Peyer's patch (tissue), 4 donors: ENCODE measurements at regions not wholly inside any gene's neighbourhood (a gene's known extent, or its start where the extent isn't known, plus 50 kb on each side); places are given as distances from the start of the nearest gene placed in this dataset.

Source experiments
- POLR2A ChIP-seq, 2 donors: fragments of 450-650 bp; IDR thresholded peaks; one replicate each; pipeline ENCODE4 v1.5.1; 2017; ENCODE audit warnings: antibody characterized with exemption in 2 of 2, mild to moderate bottlenecking in 2 of 2, moderate library complexity in 2 of 2
- TF ChIP-seq, protein P1 (sequence below), 6 experiments: fragments of 450-650 bp in 4 of 6; fragments of 200-600 bp in 2 of 6; sonication (generic) in 1 of 6; IDR thresholded peaks; one replicate each; pipeline ENCODE4 v1.5.1; 2017 to 2019; ENCODE audit warnings: antibody characterized with exemption in 6 of 6, mild to moderate bottlenecking in 3 of 6, moderate library complexity in 1 of 6

DNA sequence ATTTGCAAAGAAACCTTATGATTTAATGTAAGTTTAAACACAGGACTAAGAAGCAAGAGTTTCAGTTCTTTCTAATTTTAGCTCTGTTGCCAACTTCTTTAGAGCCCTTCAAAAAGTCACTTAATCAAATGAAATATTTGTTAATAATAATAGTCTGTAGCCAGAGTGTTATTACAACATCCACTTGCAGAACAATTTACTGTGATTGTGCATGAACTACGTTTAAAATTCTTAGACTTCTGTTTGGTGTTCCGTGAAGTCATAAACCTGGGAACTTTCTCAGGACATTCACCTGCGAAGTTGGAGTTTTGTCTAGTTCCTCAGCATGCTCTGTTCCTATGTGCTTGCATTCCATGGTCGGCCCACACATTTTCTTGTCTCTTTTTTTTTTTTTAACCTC lies 244.0 kb upstream of the AVPR1A start:
- TF ChIP-seq, protein P1, sequence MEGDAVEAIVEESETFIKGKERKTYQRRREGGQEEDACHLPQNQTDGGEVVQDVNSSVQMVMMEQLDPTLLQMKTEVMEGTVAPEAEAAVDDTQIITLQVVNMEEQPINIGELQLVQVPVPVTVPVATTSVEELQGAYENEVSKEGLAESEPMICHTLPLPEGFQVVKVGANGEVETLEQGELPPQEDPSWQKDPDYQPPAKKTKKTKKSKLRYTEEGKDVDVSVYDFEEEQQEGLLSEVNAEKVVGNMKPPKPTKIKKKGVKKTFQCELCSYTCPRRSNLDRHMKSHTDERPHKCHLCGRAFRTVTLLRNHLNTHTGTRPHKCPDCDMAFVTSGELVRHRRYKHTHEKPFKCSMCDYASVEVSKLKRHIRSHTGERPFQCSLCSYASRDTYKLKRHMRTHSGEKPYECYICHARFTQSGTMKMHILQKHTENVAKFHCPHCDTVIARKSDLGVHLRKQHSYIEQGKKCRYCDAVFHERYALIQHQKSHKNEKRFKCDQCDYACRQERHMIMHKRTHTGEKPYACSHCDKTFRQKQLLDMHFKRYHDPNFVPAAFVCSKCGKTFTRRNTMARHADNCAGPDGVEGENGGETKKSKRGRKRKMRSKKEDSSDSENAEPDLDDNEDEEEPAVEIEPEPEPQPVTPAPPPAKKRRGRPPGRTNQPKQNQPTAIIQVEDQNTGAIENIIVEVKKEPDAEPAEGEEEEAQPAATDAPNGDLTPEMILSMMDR (IDR thresholded peaks at IDR 0.05), result no peak
- TF ChIP-seq POLR2A (IDR thresholded peaks at IDR 0.05), result no peak
